SU-DHL-6 (cell line): ENCODE measurements at regions not wholly inside any gene's neighbourhood (a gene's known extent, or its start where the extent isn't known, plus 50 kb on each side); places are given as distances from the start of the nearest gene placed in this dataset.

Source experiments
- H2AFZ ChIP-seq: fragments of 200-600 bp; sonication (generic); 2 replicates; pipeline ENCODE4 v1.6.1; 2014; ENCODE audit warnings: low read depth, mild to moderate bottlenecking, moderate library complexity, mixed read lengths, antibody characterized with exemption, low read length; ENCODE audit not compliant: severe bottlenecking
- H3F3A ChIP-seq: fragments of 200-600 bp; shearing (Covaris generic); 2 replicates; pipeline ENCODE4 v1.6.0; 2016; ENCODE audit warnings: antibody characterized with exemption, mild to moderate bottlenecking; ENCODE audit not compliant: insufficient read depth
- H3K27ac ChIP-seq: fragments of 200-600 bp; sonication (generic); 2 replicates; pipeline ENCODE4 v1.5.1; 2016; ENCODE audit warnings: low read depth, mild to moderate bottlenecking, low read length, moderate library complexity, mixed read lengths
- H3K27me3 ChIP-seq: fragments of 200-600 bp; sonication (generic), shearing (Covaris generic); 2 replicates; pipeline ENCODE4 v1.6.0; 2014; ENCODE audit warnings: mild to moderate bottlenecking, low read length
- H3K36me3 ChIP-seq: fragments of 200-600 bp; sonication (generic); 2 replicates; pipeline ENCODE4 v1.6.1; 2014; ENCODE audit warnings: mild to moderate bottlenecking, low read length, mixed read lengths
- H3K4me2 ChIP-seq: fragments of 300-600, 200-600 bp; shearing (Covaris generic), sonication (generic); 2 replicates; pipeline ENCODE4 v1.6.0; 2014; ENCODE audit warnings: low read length, low read depth, mild to moderate bottlenecking; ENCODE audit not compliant: poor library complexity, severe bottlenecking
- H3K4me3 ChIP-seq: fragments of 200-600 bp; sonication (generic); 2 replicates; pipeline ENCODE4 v1.5.1; 2014; ENCODE audit warnings: antibody characterized with exemption, low read length, mild to moderate bottlenecking, mixed read lengths; ENCODE audit not compliant: insufficient read depth, poor library complexity, severe bottlenecking
- H3K79me2 ChIP-seq: fragments of 200-600 bp; sonication (generic); 2 replicates; pipeline ENCODE4 v1.6.1; 2014; ENCODE audit warnings: mild to moderate bottlenecking, low read length, moderate library complexity; ENCODE audit not compliant: insufficient read depth
- H3K9ac ChIP-seq: fragments of 200-600 bp; sonication (generic); 2 replicates; pipeline ENCODE4 v1.7.0; 2014; ENCODE audit warnings: mild to moderate bottlenecking, low read length
- H3K9me2 ChIP-seq: fragments of 200-600 bp; sonication (generic); replicated peaks from 2 replicates; pipeline ENCODE4 v1.6.1; 2014; ENCODE audit warnings: low read length; ENCODE audit not compliant: insufficient read depth
- H3K9me3 ChIP-seq: fragments of 200-600 bp; sonication (generic); 2 replicates; pipeline ENCODE4 v1.6.1; 2014; ENCODE audit warnings: low read length, mixed read lengths; ENCODE audit not compliant: insufficient read depth
- H4K20me1 ChIP-seq: fragments of 200-600 bp; sonication (generic); 2 replicates; pipeline ENCODE4 v1.6.1; 2014; ENCODE audit warnings: low read depth, mild to moderate bottlenecking, antibody characterized with exemption, low read length, moderate library complexity, mixed read lengths
- CTCF ChIP-seq: fragments of 200-600 bp; sonication (generic); IDR thresholded peaks from one replicate; pipeline ENCODE4 v1.5.1; 2017; ENCODE audit warnings: antibody characterized with exemption, mild to moderate bottlenecking, low read length, moderate library complexity; ENCODE audit not compliant: insufficient read depth, poor library complexity, severe bottlenecking
- EZH2phosphoT487 ChIP-seq: fragments of 200-600 bp; sonication (generic), shearing (Covaris generic); conservative IDR thresholded peaks from 2 replicates; pipeline ENCODE4 v1.6.1; 2018; ENCODE audit warnings: mild to moderate bottlenecking, antibody characterized with exemption, low read length, moderate library complexity, mixed read lengths

GRCh38 chr2:177058747-177059146 lies 153.8 kb upstream of the HNRNPA3 start:
- Histone ChIP-seq H3K9me3 (no peaks in the 10 kb centered on the region), H2AFZ (no peak overlapping the region), H3K9me2 (no peaks in the 10 kb centered on the region), H3K27ac (no peak overlapping the region), H3K4me3 (no peak overlapping the region), H3K27me3 (no peaks in the 10 kb centered on the region), H3K4me2 (no peak overlapping the region), H3K9ac (no peak overlapping the region), H3F3A (no peaks in the 10 kb centered on the region), H4K20me1 (no peaks in the 10 kb centered on the region), H3K79me2 (no peaks in the 10 kb centered on the region), H3K36me3 (no peaks in the 10 kb centered on the region)
- TF ChIP-seq CTCF (no peak), EZH2phosphoT487 (no peak)

GRCh38 chr2:177059293-177059692 lies 153.3 kb upstream of the HNRNPA3 start:
- Histone ChIP-seq H3K4me2 (no peak overlapping the region), H3K4me3 (no peak overlapping the region), H3K27me3 (no peaks in the 10 kb centered on the region), H4K20me1 (no peaks in the 10 kb centered on the region), H3K9ac (no peak overlapping the region), H3K79me2 (no peaks in the 10 kb centered on the region), H3K9me2 (no peaks in the 10 kb centered on the region), H2AFZ (no peak overlapping the region), H3K9me3 (no peaks in the 10 kb centered on the region), H3K36me3 (no peaks in the 10 kb centered on the region), H3K27ac (no peak overlapping the region), H3F3A (no peaks in the 10 kb centered on the region)
- no peak for TF ChIP-seq EZH2phosphoT487
- no peak for TF ChIP-seq CTCF

GRCh38 chr2:177063331-177063730 lies 149.3 kb upstream of the HNRNPA3 start:
- no peaks in the 10 kb centered on the region for H3K9me3 ChIP-seq
- no peaks in the 10 kb centered on the region for H3K9me2 ChIP-seq
- no peaks in the 10 kb centered on the region for H3F3A ChIP-seq
- H3K79me2 ChIP-seq, result no peaks in the 10 kb centered on the region
- H3K9ac ChIP-seq, result no peak overlapping the region
- H2AFZ ChIP-seq, result no peak overlapping the region
- TF ChIP-seq CTCF (no peak), EZH2phosphoT487 (no peak)
- no peaks in the 10 kb centered on the region for H3K27me3 ChIP-seq
- no peaks in the 10 kb centered on the region for H3K36me3 ChIP-seq
- H3K27ac ChIP-seq, result no peak overlapping the region
- no peaks in the 10 kb centered on the region for H4K20me1 ChIP-seq
- H3K4me2 ChIP-seq, result no peak overlapping the region
- H3K4me3 ChIP-seq, result no peak overlapping the region

GRCh38 chr2:177064422-177064821 lies 148.2 kb upstream of the HNRNPA3 start:
- Histone ChIP-seq H2AFZ (no peak overlapping the region), H3K36me3 (no peaks in the 10 kb centered on the region), H3K9ac (no peak overlapping the region), H3K4me3 (no peak overlapping the region), H3K9me2 (no peaks in the 10 kb centered on the region), H3K9me3 (no peaks in the 10 kb centered on the region), H3K4me2 (no peak overlapping the region), H3F3A (no peaks in the 10 kb centered on the region), H3K27ac (no peak overlapping the region), H4K20me1 (no peaks in the 10 kb centered on the region), H3K79me2 (no peaks in the 10 kb centered on the region), H3K27me3 (no peaks in the 10 kb centered on the region)
- no peak for TF ChIP-seq CTCF
- no peak for TF ChIP-seq EZH2phosphoT487
